Heart right ventricle (tissue), 16 donors: ENCODE measurements at regions not wholly inside any gene's neighbourhood (a gene's known extent, or its start where the extent isn't known, plus 50 kb on each side); places are given as distances from the start of the nearest gene placed in this dataset.

Source experiments
- ATAC-seq, 8 donors: fragments of 200-7000 bp; cut with Tn5 transposase; one replicate each; pipeline ENCODE4 v1.9.1; 2020; ENCODE audit warnings: mild to moderate bottlenecking in 8 of 8, moderate library complexity in 8 of 8, moderate number of reproducible peaks in 1 of 8
- DNase-seq, 2 donors: peaks; one replicate each; pipeline ENCODE4 v3.0.0-alpha.2; 2020
- H3K27ac ChIP-seq, 10 donors: fragments of 200-600 bp; sonication (generic) in 2 of 10; one replicate each; pipeline versions ENCODE4 v1.5.0 to v1.8.0; 2020 to 2022; ENCODE audit warnings: mild to moderate bottlenecking in 3 of 10
- H3K27me3 ChIP-seq, 7 donors: fragments of 200-600 bp; one replicate each; pipeline ENCODE4 v1.8.0; 2021 to 2022; ENCODE audit warnings: mild to moderate bottlenecking in 2 of 7
- H3K36me3 ChIP-seq, 9 donors: fragments of 200-600 bp; sonication (generic) in 1 of 9; one replicate each; pipeline versions ENCODE4 v1.5.0 to v1.8.0; 2020 to 2022; ENCODE audit warnings: mild to moderate bottlenecking in 2 of 9
- H3K4me1 ChIP-seq, 9 donors: fragments of 200-600 bp; sonication (generic) in 1 of 9; one replicate each; pipeline versions ENCODE4 v1.5.0 to v1.8.0; 2020 to 2022; ENCODE audit warnings: mild to moderate bottlenecking in 4 of 9
- H3K4me3 ChIP-seq, 10 donors: fragments of 200-600 bp; sonication (generic) in 2 of 10; one replicate each; pipeline versions ENCODE4 v1.5.0 to v1.8.0; 2020 to 2022; ENCODE audit warnings: mild to moderate bottlenecking in 7 of 10, moderate library complexity in 2 of 10
- H3K9me3 ChIP-seq, 11 donors: fragments of 200-600 bp in 10 of 11; sonication (generic) in 2 of 11; one replicate each; pipeline versions ENCODE4 v1.5.0 to v1.8.0; 2013 to 2022; ENCODE audit warnings: mild to moderate bottlenecking in 2 of 11, control low read depth in 1 of 11, moderate library complexity in 1 of 11
- CTCF ChIP-seq, 9 donors: fragments of 200-600 bp; sonication (generic) in 2 of 9; IDR thresholded peaks; one replicate each; pipeline versions ENCODE4 v1.5.0 to v1.8.0; 2021 to 2022; ENCODE audit warnings: antibody characterized with exemption in 9 of 9, mild to moderate bottlenecking in 5 of 9, moderate library complexity in 1 of 9
- WGBS, 2 donors: extraction: QIAGEN DNeasy Blood & Tissue Kit; methylation state at CpG; one replicate each; pipeline ENCODE4 v1.1.7; 2013; ENCODE audit warnings: inconsistent platforms in 1 of 2; 5-methylcytosine and 5-hydroxymethylcytosine counted together
- intact Hi-C, 10 donors: fragments of 100-400 bp; cut with DNase I; formaldehyde crosslinking; loops; one replicate each; pipeline versions ENCODE4 v1.11.1 to v1.14.2; 2022
- donor health status: Arrhythmogenic right ventricular cardiomyopathy.
- donor health status: ischemic (EF 13 %, LVEDD 7.1; RV severe dilation, severe dysfunction).
- donor health status: healthy with polysubstance abuse.
- donor health status: DM: no; HTN: yes; CAD: no.
- donor health status: DM: no; HTN: no; CAD: no.
- donor health status: ischemic (EF 25% LVEDD 6.9; RV normal size, moderate dysfunction).
- donor health status: ischemic (EF 25% LVEDD 5.7; RV mildly dilated, moderate dysfunction).
- donor health status: healthy.
- donor health status: DM: yes; HTN: yes; CAD: no.
- donor health status: Ischemic cardiomyopathy.
- donor health status: ischemic (EF 35%, LVEDD 5.7; RV mildly dilated, moderate dysfunction).
- donor health status: nonischemic (EF 11% LVEDD 7.7; RV severe dilation, severe dysfunction).
- donor health status: DM: yes; HTN: yes; CAD: no.
- donor health status: PGD.
- donor health status: ischemic (EF 29% LVEDD 5.4; RV normal size, mild dysfunction).
- donor health status: nonischemic (EF 23%, LVEDD 6.1; RV moderate dilation, normal function).

GRCh38 chr4:136414981-136415380 lies 1117.3 kb downstream of the PCDH18 start:
- no peaks in the 10 kb centered on the region for H3K36me3 ChIP-seq
- H3K27ac ChIP-seq, result no peak overlapping the region
- intact Hi-C loops, result no loop called here
- no peak for DNase-seq
- no peaks in the 10 kb centered on the region for H3K27me3 ChIP-seq
- H3K4me1 ChIP-seq, result no peaks in the 10 kb centered on the region
- no peaks in the 10 kb centered on the region for H3K9me3 ChIP-seq
- TF ChIP-seq CTCF (IDR thresholded peaks at IDR 0.05), result no peak
- H3K4me3 ChIP-seq, result no peak overlapping the region
- no peak for ATAC-seq

GRCh38 chr4:136412708-136413107 lies 1119.6 kb downstream of the PCDH18 start:
- no peaks in the 10 kb centered on the region for H3K4me1 ChIP-seq
- H3K36me3 ChIP-seq, result no peaks in the 10 kb centered on the region
- intact Hi-C loops, result no loop called here
- ATAC-seq, result no peak
- no peak overlapping the region for H3K4me3 ChIP-seq
- no peaks in the 10 kb centered on the region for H3K9me3 ChIP-seq
- TF ChIP-seq CTCF (IDR thresholded peaks at IDR 0.05), result no peak
- H3K27ac ChIP-seq, result no peak overlapping the region
- 60 to 83% methylated on average over 2 of the region's 2 CpGs for WGBS, 2 donors
- no peak for DNase-seq
- no peaks in the 10 kb centered on the region for H3K27me3 ChIP-seq

- peaks cover 0 to 5% (median 0%) of the 10 kb centered on the region in 11 donors for H3K9me3 ChIP-seq
- WGBS, 2 donors, result 75 to 78% methylated on average over 5 of the region's 5 CpGs
- no peaks in the 10 kb centered on the region for H3K4me1 ChIP-seq
- no peaks in the 10 kb centered on the region for H3K36me3 ChIP-seq
- no peak overlapping the region for H3K4me3 ChIP-seq
- no peak for ATAC-seq
- H3K27ac ChIP-seq, result no peak overlapping the region
- H3K27me3 ChIP-seq, result no peaks in the 10 kb centered on the region
- TF ChIP-seq CTCF (IDR thresholded peaks at IDR 0.05), result no peak
- no peak for DNase-seq
- intact Hi-C loops, result no loop called here
Measured at GRCh38 chr4:136400829-136401228, 1131.5 kb downstream of the PCDH18 start.

- Histone ChIP-seq H3K4me1 (no peaks in the 10 kb centered on the region), H3K9me3 (no peaks in the 10 kb centered on the region), H3K27me3 (no peaks in the 10 kb centered on the region), H3K36me3 (no peaks in the 10 kb centered on the region), H3K27ac (no peak overlapping the region), H3K4me3 (peak overlapping the region in 1 of 10 donors; percentile 13)
- no peak for TF ChIP-seq CTCF (IDR thresholded peaks at IDR 0.05)
- DNase-seq (no peak), ATAC-seq (no peak)
- intact Hi-C loops, result no loop called here
- WGBS, 2 donors, result 63 to 82% methylated on average over 32 to 44 of the region's 44 CpGs
Measured at GRCh38 chr4:136395212-136395722, 1137.0 kb downstream of the PCDH18 start.

- intact Hi-C loops, result no loop called here
- no peaks in the 10 kb centered on the region for H3K4me1 ChIP-seq
- ATAC-seq, result no peak
- DNase-seq, result no peak
- H3K27me3 ChIP-seq, result no peaks in the 10 kb centered on the region
- no peak for TF ChIP-seq CTCF (IDR thresholded peaks at IDR 0.05)
- H3K27ac ChIP-seq, result no peak overlapping the region
- H3K9me3 ChIP-seq, result no peaks in the 10 kb centered on the region
- no peak overlapping the region for H3K4me3 ChIP-seq
- H3K36me3 ChIP-seq, result no peaks in the 10 kb centered on the region
Measured at GRCh38 chr4:136392576-136392975, 1139.7 kb downstream of the PCDH18 start.
